ENCODE measurements at regions not wholly inside any gene's neighbourhood (a gene's known extent, or its start where the extent isn't known, plus 50 kb on each side); places are given as distances from the start of the nearest gene placed in this dataset.

- H3K4me3 Mint-ChIP-seq, result no peak overlapping the region
- no peak for DNase-seq
- intact Hi-C loops (cut with micrococcal nuclease), result no loop called here
- no peaks in the 10 kb centered on the region for H3K36me3 Mint-ChIP-seq
- H3K9me3 Mint-ChIP-seq, result peaks cover 9% of the 10 kb centered on the region
- no peaks in the 10 kb centered on the region for H3K4me1 Mint-ChIP-seq (ENCODE audit: low read depth)
- no peak overlapping the region for H3K27ac Mint-ChIP-seq
- H3K27me3 Mint-ChIP-seq, result no peaks in the 10 kb centered on the region
- ChIA-PET POLR2A (no interaction called here), CTCF (no interaction called here)
These were observed 236.6 kb upstream of the ANO3 start for GRCh38 chr11:26095340-26095739.

- Mint-ChIP-seq H3K36me3 (no peaks in the 10 kb centered on the region), H3K9me3 (peaks cover 9% of the 10 kb centered on the region), H3K27me3 (no peaks in the 10 kb centered on the region), H3K4me3 (no peak overlapping the region), H3K27ac (no peak overlapping the region), H3K4me1 (ENCODE audit: low read depth) (no peaks in the 10 kb centered on the region)
- DNase-seq, result no peak
- intact Hi-C loops (cut with micrococcal nuclease), result no loop called here
- POLR2A ChIA-PET, result no interaction called here
- CTCF ChIA-PET, result no interaction called here
These were observed 235.5 kb upstream of the ANO3 start for GRCh38 chr11:26096451-26096850.

- peaks cover 6% of the 10 kb centered on the region for H3K9me3 Mint-ChIP-seq
- H3K4me3 Mint-ChIP-seq, result no peak overlapping the region
- no peaks in the 10 kb centered on the region for H3K4me1 Mint-ChIP-seq (ENCODE audit: low read depth)
- intact Hi-C loops (cut with micrococcal nuclease), result no loop called here
- H3K27me3 Mint-ChIP-seq, result no peaks in the 10 kb centered on the region
- DNase-seq, result no peak
- CTCF ChIA-PET, result no interaction called here
- POLR2A ChIA-PET, result no interaction called here
- H3K27ac Mint-ChIP-seq, result no peak overlapping the region
- H3K36me3 Mint-ChIP-seq, result no peaks in the 10 kb centered on the region
These were observed 229.6 kb upstream of the ANO3 start for GRCh38 chr11:26102325-26102724.

GRCh38 chr11:26105762-26106423 lies 226.0 kb upstream of the ANO3 start:
- no peak overlapping the region for H3K4me3 Mint-ChIP-seq
- no peak overlapping the region for H3K27ac Mint-ChIP-seq
- peaks cover 2% of the 10 kb centered on the region for H3K9me3 Mint-ChIP-seq
- H3K36me3 Mint-ChIP-seq, result no peaks in the 10 kb centered on the region
- intact Hi-C loops (cut with micrococcal nuclease), result no loop called here
- no peaks in the 10 kb centered on the region for H3K27me3 Mint-ChIP-seq
- CTCF ChIA-PET, result no interaction called here
- DNase-seq, result no peak
- H3K4me1 Mint-ChIP-seq (ENCODE audit: low read depth), result no peaks in the 10 kb centered on the region
- POLR2A ChIA-PET, result no interaction called here

- DNase-seq, result no peak
- no peaks in the 10 kb centered on the region for H3K4me1 Mint-ChIP-seq (ENCODE audit: low read depth)
- no peaks in the 10 kb centered on the region for H3K27me3 Mint-ChIP-seq
- peaks cover 2% of the 10 kb centered on the region for H3K9me3 Mint-ChIP-seq
- POLR2A ChIA-PET, result no interaction called here
- H3K4me3 Mint-ChIP-seq, result no peak overlapping the region
- intact Hi-C loops (cut with micrococcal nuclease), result no loop called here
- CTCF ChIA-PET, result no interaction called here
- no peak overlapping the region for H3K27ac Mint-ChIP-seq
- no peaks in the 10 kb centered on the region for H3K36me3 Mint-ChIP-seq
These were observed 225.2 kb upstream of the ANO3 start for GRCh38 chr11:26106726-26107125.

GRCh38 chr11:26109658-26110368 lies 222.1 kb upstream of the ANO3 start:
- Mint-ChIP-seq H3K27me3 (no peaks in the 10 kb centered on the region), H3K4me3 (no peak overlapping the region), H3K9me3 (peaks cover 2% of the 10 kb centered on the region), H3K36me3 (no peaks in the 10 kb centered on the region), H3K4me1 (ENCODE audit: low read depth) (no peaks in the 10 kb centered on the region), H3K27ac (no peak overlapping the region)
- DNase-seq, result no peak
- ChIA-PET POLR2A (no interaction called here), CTCF (no interaction called here)
- intact Hi-C loops (cut with micrococcal nuclease), result no loop called here

- Mint-ChIP-seq H3K9me3 (peaks cover 6% of the 10 kb centered on the region), H3K27me3 (no peaks in the 10 kb centered on the region), H3K27ac (no peak overlapping the region), H3K4me1 (ENCODE audit: low read depth) (no peaks in the 10 kb centered on the region), H3K36me3 (no peaks in the 10 kb centered on the region), H3K4me3 (no peak overlapping the region)
- ChIA-PET POLR2A (no interaction called here), CTCF (no interaction called here)
- no peak for DNase-seq
- intact Hi-C loops (cut with micrococcal nuclease), result no loop called here
These were observed 219.7 kb upstream of the ANO3 start for GRCh38 chr11:26112264-26112663.

- peaks cover 7% of the 10 kb centered on the region for H3K9me3 Mint-ChIP-seq
- H3K27me3 Mint-ChIP-seq, result no peaks in the 10 kb centered on the region
- H3K4me1 Mint-ChIP-seq (ENCODE audit: low read depth), result no peaks in the 10 kb centered on the region
- H3K36me3 Mint-ChIP-seq, result no peaks in the 10 kb centered on the region
- CTCF ChIA-PET, result no interaction called here
- POLR2A ChIA-PET, result no interaction called here
- H3K4me3 Mint-ChIP-seq, result no peak overlapping the region
- intact Hi-C loops (cut with micrococcal nuclease), result no loop called here
- no peak overlapping the region for H3K27ac Mint-ChIP-seq
- DNase-seq, result no peak
These were observed 210.5 kb upstream of the ANO3 start for GRCh38 chr11:26121466-26121865.

- ChIA-PET CTCF (no interaction called here), POLR2A (no interaction called here)
- Mint-ChIP-seq H3K36me3 (no peaks in the 10 kb centered on the region), H3K27me3 (no peaks in the 10 kb centered on the region), H3K4me1 (ENCODE audit: low read depth) (no peaks in the 10 kb centered on the region), H3K9me3 (peaks cover 18% of the 10 kb centered on the region), H3K4me3 (no peak overlapping the region), H3K27ac (no peak overlapping the region)
- no peak for DNase-seq
- intact Hi-C loops (cut with micrococcal nuclease), result no loop called here
These were observed 205.2 kb upstream of the ANO3 start for GRCh38 chr11:26126741-26127140.

- Mint-ChIP-seq H3K9me3 (peaks cover 22% of the 10 kb centered on the region), H3K4me1 (ENCODE audit: low read depth) (no peaks in the 10 kb centered on the region), H3K27ac (no peak overlapping the region), H3K36me3 (no peaks in the 10 kb centered on the region), H3K27me3 (no peaks in the 10 kb centered on the region), H3K4me3 (no peak overlapping the region)
- no peak for DNase-seq
- POLR2A ChIA-PET, result no interaction called here
- intact Hi-C loops (cut with micrococcal nuclease), result no loop called here
- CTCF ChIA-PET, result no interaction called here
These were observed 204.6 kb upstream of the ANO3 start for GRCh38 chr11:26127336-26127735.

GRCh38 chr11:26131406-26131805 lies 200.5 kb upstream of the ANO3 start:
- no peaks in the 10 kb centered on the region for H3K36me3 Mint-ChIP-seq
- DNase-seq, result no peak
- intact Hi-C loops (cut with micrococcal nuclease), result no loop called here
- ChIA-PET CTCF (no interaction called here), POLR2A (no interaction called here)
- H3K27ac Mint-ChIP-seq, result no peak overlapping the region
- no peak overlapping the region for H3K4me3 Mint-ChIP-seq
- no peaks in the 10 kb centered on the region for H3K27me3 Mint-ChIP-seq
- peaks cover 16% of the 10 kb centered on the region for H3K9me3 Mint-ChIP-seq
- no peaks in the 10 kb centered on the region for H3K4me1 Mint-ChIP-seq (ENCODE audit: low read depth)

- POLR2A ChIA-PET, result no interaction called here
- no peaks in the 10 kb centered on the region for H3K36me3 Mint-ChIP-seq
These were observed 197.9 kb upstream of the ANO3 start for GRCh38 chr11:26134053-26134452.

GRCh38 chr11:26134481-26135355 lies 197.2 kb upstream of the ANO3 start:
- Mint-ChIP-seq H3K36me3 (no peaks in the 10 kb centered on the region), H3K27ac (no peak overlapping the region), H3K4me1 (ENCODE audit: low read depth) (no peaks in the 10 kb centered on the region), H3K27me3 (no peaks in the 10 kb centered on the region), H3K9me3 (peaks cover 6% of the 10 kb centered on the region), H3K4me3 (no peak overlapping the region)
- ChIA-PET POLR2A (no interaction called here), CTCF (no interaction called here)
- no peak for DNase-seq
- intact Hi-C loops (cut with micrococcal nuclease), result no loop called here

More at GRCh38 chr11:26134053-26134452, 197.9 kb upstream of the ANO3 start:
- Mint-ChIP-seq H3K4me3 (no peak overlapping the region), H3K27ac (no peak overlapping the region), H3K9me3 (peaks cover 9% of the 10 kb centered on the region), H3K27me3 (no peaks in the 10 kb centered on the region), H3K4me1 (ENCODE audit: low read depth) (no peaks in the 10 kb centered on the region)
- intact Hi-C loops (cut with micrococcal nuclease), result no loop called here
- CTCF ChIA-PET, result no interaction called here
- DNase-seq, result no peak

Measured in activated CD4-positive, alpha-beta memory T cell treated with anti-CD3 and anti-CD28 coated beads for 36 hours (primary cell).